B cell (primary cell): ENCODE measurements at regions not wholly inside any gene's neighbourhood (a gene's known extent, or its start where the extent isn't known, plus 50 kb on each side); places are given as distances from the start of the nearest gene placed in this dataset.

ENCODE experiments used
- ATAC-seq: fragments of 200-7000 bp; cut with Tn5 transposase; one replicate; pipeline ENCODE4 v1.10.0; 2021; ENCODE audit warnings: low read depth, mild to moderate bottlenecking, moderate number of reproducible peaks, moderate library complexity
- CTCF ChIA-PET: fragments of 350-600 bp; sonication (Branson Sonifier 250); formaldehyde crosslinking; loops from one replicate; lab custom pipeline; 2021; ENCODE audit warnings: antibody characterized with exemption, inconsistent platforms; lab: Charles Lee
- POLR2A ChIA-PET: fragments of 350-600 bp; sonication (Branson Sonifier 250); formaldehyde crosslinking; loops from one replicate; lab custom pipeline; 2021; ENCODE audit warnings: antibody characterized with exemption; lab: Charles Lee
- DNase-seq: peaks from one replicate; pipeline ENCODE4 v3.0.0; 2013
- H2AFZ ChIP-seq: 2 replicates; pipeline ENCODE4 v1.6.1; 2012; ENCODE audit warnings: mild to moderate bottlenecking, low read depth, low read length; ENCODE audit not compliant: insufficient read depth, poor library complexity, severe bottlenecking
- H3K27ac ChIP-seq, 2 donors: 1 replicate in 1 of 2; 2 replicates in 1 of 2; pipeline ENCODE4 v1.5.1; 2012 to 2013; ENCODE audit warnings: low read length in 2 of 2, mild to moderate bottlenecking in 2 of 2, moderate library complexity in 1 of 2
- H3K27me3 ChIP-seq, 4 experiments: fragments of 200-600 bp in 1 of 4; sonication (generic) in 1 of 4; replicated peaks in 1 of 4; 1 replicate in 2 of 4; 2 replicates in 2 of 4; pipeline versions ENCODE4 v1.6.1 to v1.7.0; 2013 to 2016; ENCODE audit warnings: low read length in 3 of 4, mild to moderate bottlenecking in 2 of 4, mixed read lengths in 1 of 4, moderate library complexity in 1 of 4; ENCODE audit not compliant: insufficient read depth in 4 of 4, control insufficient read depth in 3 of 4; ENCODE audit errors: control extremely low read depth in 1 of 4
- H3K36me3 ChIP-seq, 2 experiments: replicated peaks in 1 of 2; 1 replicate in 1 of 2; 2 replicates in 1 of 2; pipeline versions ENCODE4 v1.6.1 to v1.7.1; 2013; ENCODE audit warnings: low read length in 1 of 2; ENCODE audit not compliant: insufficient read depth in 2 of 2, control insufficient read depth in 1 of 2; ENCODE audit errors: control extremely low read depth in 1 of 2, extremely low read depth in 1 of 2
- H3K4me1 ChIP-seq, 2 donors: fragments of 200-600 bp in 1 of 2; sonication (generic) in 1 of 2; 1 replicate in 1 of 2; 2 replicates in 1 of 2; pipeline versions ENCODE4 v1.5.1 to v1.6.1; 2013 to 2017; ENCODE audit warnings: low read length in 2 of 2; ENCODE audit not compliant: control insufficient read depth in 2 of 2, insufficient read depth in 2 of 2
- H3K4me2 ChIP-seq: replicated peaks from 2 replicates; pipeline ENCODE3; 2012; ENCODE audit warnings: mild to moderate bottlenecking, low read depth, low read length; ENCODE audit not compliant: poor library complexity, severe bottlenecking
- H3K4me3 ChIP-seq, 5 experiments: fragments of 200-600 bp in 1 of 5; sonication (generic) in 1 of 5; 1 replicate in 3 of 5; 2 replicates in 2 of 5; pipeline versions ENCODE4 v1.5.1 to v1.7.0; 2011 to 2016; ENCODE audit warnings: low read length in 4 of 5, mild to moderate bottlenecking in 4 of 5, low read depth in 2 of 5, control low read depth in 1 of 5, moderate library complexity in 1 of 5; ENCODE audit not compliant: insufficient read depth in 1 of 5; ENCODE audit errors: control extremely low read depth in 1 of 5, extremely low read depth in 1 of 5
- H3K79me2 ChIP-seq: fragments of 200-600 bp; sonication (generic); one replicate; pipeline ENCODE4 v1.6.0; 2016; ENCODE audit warnings: low read length; ENCODE audit not compliant: control insufficient read depth, insufficient read depth
- H3K9ac ChIP-seq: fragments of 200-600 bp; sonication (generic); 2 replicates; pipeline ENCODE4 v1.6.1; 2017; ENCODE audit warnings: mild to moderate bottlenecking, low read length, moderate library complexity
- H3K9me3 ChIP-seq, 3 donors: one replicate each; pipeline versions ENCODE4 v1.6.1 to v1.7.1; 2013; ENCODE audit warnings: low read length in 2 of 3; ENCODE audit not compliant: control insufficient read depth in 2 of 3, insufficient read depth in 1 of 3; ENCODE audit errors: control extremely low read depth in 1 of 3
- H4K20me1 ChIP-seq: 2 replicates; pipeline ENCODE4 v1.6.0; 2012; ENCODE audit warnings: mild to moderate bottlenecking, low read length; ENCODE audit not compliant: insufficient read depth, control insufficient read depth, poor library complexity, severe bottlenecking
- H3K27ac Mint-ChIP-seq: one replicate; pipeline ENCODE4 v1.8.0; 2021; ENCODE audit warnings: mixed read lengths
- H3K27me3 Mint-ChIP-seq: one replicate; pipeline ENCODE4 v1.8.0; 2021; ENCODE audit warnings: mixed read lengths
- H3K4me1 Mint-ChIP-seq: one replicate; pipeline ENCODE4 v1.8.0; 2021; ENCODE audit warnings: mixed read lengths
- H3K4me3 Mint-ChIP-seq: one replicate; pipeline ENCODE4 v1.8.0; 2021; ENCODE audit warnings: mixed read lengths
- H3K9me3 Mint-ChIP-seq: one replicate; pipeline ENCODE4 v1.8.0; 2022; ENCODE audit warnings: mixed read lengths; ENCODE audit not compliant: insufficient read depth
- EZH2 ChIP-seq: IDR thresholded peaks from 2 replicates; pipeline ENCODE4 v1.6.1; 2012; ENCODE audit warnings: borderline replicate concordance, low read depth, mild to moderate bottlenecking, moderate library complexity, low read length; ENCODE audit not compliant: insufficient read depth, poor library complexity, severe bottlenecking
- WGBS: methylation state at CpG from one replicate; pipeline ENCODE4 v1.1.5; 2013; ENCODE audit warnings: missing lambda C conversion rate; ENCODE audit not compliant: insufficient coverage; 5-methylcytosine and 5-hydroxymethylcytosine counted together
- intact Hi-C: fragments of 100-400 bp; cut with micrococcal nuclease; formaldehyde crosslinking; loops from one replicate; pipeline ENCODE4 v1.10.0; 2022
- TF ChIP-seq, protein P1 (sequence below): fragments of 200-600 bp; IDR thresholded peaks from one replicate; pipeline ENCODE4 v1.8.0; 2022; ENCODE audit warnings: antibody characterized with exemption, mild to moderate bottlenecking

DNA sequence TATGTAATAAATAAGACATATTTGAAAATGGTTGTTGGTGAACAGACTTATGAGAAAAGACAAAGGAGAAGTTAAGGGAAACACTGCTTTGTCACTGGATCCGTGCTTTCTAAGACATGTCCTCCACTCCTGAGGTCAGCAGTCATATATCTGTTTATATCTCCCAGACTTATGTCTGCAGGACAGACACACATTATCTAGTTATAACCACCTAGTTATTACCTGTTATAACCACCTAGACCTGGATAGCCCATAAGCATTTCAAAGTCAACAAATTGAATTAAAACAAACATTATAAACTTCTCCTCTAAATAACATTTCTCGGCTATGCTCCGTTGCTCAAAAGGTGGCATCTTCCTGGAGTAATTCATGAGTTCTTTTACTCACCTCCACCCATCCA is 96.4 kb downstream of the SPRY2 start:
- H3K4me2 ChIP-seq = no peak overlapping the region
- ATAC-seq = no peak
- POLR2A ChIA-PET = no interaction called here

DNA sequence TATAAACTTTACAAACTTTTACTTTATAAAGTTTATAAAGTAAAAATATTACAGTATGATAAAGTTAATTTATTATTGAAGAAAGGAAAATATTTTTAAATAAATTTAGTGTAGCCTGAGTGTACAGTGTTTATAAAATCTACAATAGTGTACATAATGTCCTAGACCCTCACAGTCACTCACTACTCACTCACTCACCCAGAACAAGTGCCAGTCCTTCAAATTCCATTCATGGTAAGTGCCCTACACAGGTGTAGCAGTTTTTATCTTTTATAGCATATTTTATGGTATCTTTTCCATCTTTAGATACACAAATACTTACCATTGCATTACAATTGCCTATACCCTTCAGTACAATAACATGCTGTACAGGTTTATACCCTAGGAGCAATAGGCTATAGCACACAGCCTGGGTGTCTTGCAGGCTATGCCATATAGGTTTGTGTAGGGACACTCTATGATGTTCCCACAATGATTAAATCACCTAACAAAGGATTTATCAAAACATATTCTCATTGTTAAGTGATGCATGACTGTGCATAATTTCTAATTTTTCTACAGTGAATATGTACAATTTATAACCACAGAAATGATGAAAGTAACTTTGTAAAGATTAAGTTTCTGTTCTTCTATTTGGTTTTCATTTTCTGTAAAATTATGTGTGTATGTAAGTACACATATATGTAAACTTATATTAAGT is 98.0 kb downstream of the SPRY2 start:
- Histone ChIP-seq H3K9ac (no peak overlapping the region), H3K79me2 (no peaks in the 10 kb centered on the region), H3K4me2 (no peak overlapping the region), H3K27me3 (no peaks in the 10 kb centered on the region), H3K36me3 (no peaks in the 10 kb centered on the region), H3K4me1 (no peaks in the 10 kb centered on the region), H3K4me3 (no peak overlapping the region), H4K20me1 (no peaks in the 10 kb centered on the region), H2AFZ (no peak overlapping the region), H3K9me3 (peaks cover 0 to 5% (median 0%) of the 10 kb centered on the region in 3 donors), H3K27ac (no peak overlapping the region)
- Mint-ChIP-seq H3K9me3 (no peaks in the 10 kb centered on the region), H3K4me3 (no peak overlapping the region), H3K27ac (no peak overlapping the region), H3K27me3 (no peaks in the 10 kb centered on the region), H3K4me1 (no peaks in the 10 kb centered on the region)
- TF ChIP-seq EZH2 = no peak
- TF ChIP-seq, protein P1, sequence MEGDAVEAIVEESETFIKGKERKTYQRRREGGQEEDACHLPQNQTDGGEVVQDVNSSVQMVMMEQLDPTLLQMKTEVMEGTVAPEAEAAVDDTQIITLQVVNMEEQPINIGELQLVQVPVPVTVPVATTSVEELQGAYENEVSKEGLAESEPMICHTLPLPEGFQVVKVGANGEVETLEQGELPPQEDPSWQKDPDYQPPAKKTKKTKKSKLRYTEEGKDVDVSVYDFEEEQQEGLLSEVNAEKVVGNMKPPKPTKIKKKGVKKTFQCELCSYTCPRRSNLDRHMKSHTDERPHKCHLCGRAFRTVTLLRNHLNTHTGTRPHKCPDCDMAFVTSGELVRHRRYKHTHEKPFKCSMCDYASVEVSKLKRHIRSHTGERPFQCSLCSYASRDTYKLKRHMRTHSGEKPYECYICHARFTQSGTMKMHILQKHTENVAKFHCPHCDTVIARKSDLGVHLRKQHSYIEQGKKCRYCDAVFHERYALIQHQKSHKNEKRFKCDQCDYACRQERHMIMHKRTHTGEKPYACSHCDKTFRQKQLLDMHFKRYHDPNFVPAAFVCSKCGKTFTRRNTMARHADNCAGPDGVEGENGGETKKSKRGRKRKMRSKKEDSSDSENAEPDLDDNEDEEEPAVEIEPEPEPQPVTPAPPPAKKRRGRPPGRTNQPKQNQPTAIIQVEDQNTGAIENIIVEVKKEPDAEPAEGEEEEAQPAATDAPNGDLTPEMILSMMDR = no peak
- ATAC-seq (no peak), DNase-seq (no peak)
- ChIA-PET POLR2A (no interaction called here), CTCF (no interaction called here)
- intact Hi-C loops = no loop called here

More for the DNA sequence above, 96.4 kb downstream of the SPRY2 start:
- H2AFZ ChIP-seq = no peak overlapping the region
- 95% methylated on average over 3 of the region's 3 CpGs for WGBS
- no peak overlapping the region for H3K4me3 Mint-ChIP-seq
- H3K9ac ChIP-seq = no peak overlapping the region
- no peaks in the 10 kb centered on the region for H3K4me1 Mint-ChIP-seq
- H3K4me3 ChIP-seq = no peak overlapping the region
- CTCF ChIA-PET = no interaction called here
- intact Hi-C loops = no loop called here
- H3K27me3 ChIP-seq = no peaks in the 10 kb centered on the region
- no peak overlapping the region for H3K27ac Mint-ChIP-seq
- DNase-seq = no peak
- no peaks in the 10 kb centered on the region for H3K9me3 Mint-ChIP-seq
- no peak overlapping the region for H3K27ac ChIP-seq
- H3K4me1 ChIP-seq = no peaks in the 10 kb centered on the region
- H3K79me2 ChIP-seq = no peaks in the 10 kb centered on the region
- H3K27me3 Mint-ChIP-seq = no peaks in the 10 kb centered on the region
- H3K36me3 ChIP-seq = no peaks in the 10 kb centered on the region
- TF ChIP-seq, protein P1 = no peak
- TF ChIP-seq EZH2 = no peak
- peaks cover 0 to 5% (median 0%) of the 10 kb centered on the region in 3 donors for H3K9me3 ChIP-seq
- no peaks in the 10 kb centered on the region for H4K20me1 ChIP-seq
